ENCODE measurements at regions not wholly inside any gene's neighbourhood (a gene's known extent, or its start where the extent isn't known, plus 50 kb on each side); places are given as distances from the start of the nearest gene placed in this dataset.

DNA sequence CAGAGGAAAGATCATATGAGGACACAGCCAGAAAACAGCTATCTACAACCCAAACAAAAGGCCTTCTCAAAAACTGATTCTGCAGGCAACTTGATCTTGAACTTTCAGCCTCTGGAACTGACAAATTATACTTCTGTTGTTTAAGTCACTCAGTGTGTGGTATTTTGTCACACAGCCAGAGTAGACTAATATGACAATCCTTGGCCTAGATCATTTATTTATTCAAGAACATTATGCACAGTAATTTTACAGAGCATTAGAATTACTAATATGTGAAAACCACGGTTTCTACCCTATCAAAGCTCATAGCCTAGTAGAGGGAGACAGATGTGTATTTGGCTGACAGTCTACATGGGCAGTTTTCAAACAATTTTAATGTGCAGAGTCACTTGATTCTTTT, 167.8 kb upstream of the PCDH18 start:
- CTCF ChIA-PET: interaction anchor here (0.7 kb wide), 1 partner anchor 354 kb away, joined by 5 read pairs; no protein-coding TSS in a partner anchor
- no peak overlapping the region for H3K27ac Mint-ChIP-seq
- POLR2A ChIA-PET: no interaction called here
- H3K27me3 Mint-ChIP-seq: no peaks in the 10 kb centered on the region
- H3K4me3 Mint-ChIP-seq: no peak overlapping the region
- DNase-seq: no peak
- no peaks in the 10 kb centered on the region for H3K9me3 Mint-ChIP-seq
- no peaks in the 10 kb centered on the region for H3K4me1 Mint-ChIP-seq
- no peaks in the 10 kb centered on the region for H3K36me3 Mint-ChIP-seq (ENCODE audit: low read depth)

GRCh38 chr4:137694138-137694537, 161.8 kb upstream of the PCDH18 start:
- no peak for DNase-seq
- H3K4me1 Mint-ChIP-seq: no peaks in the 10 kb centered on the region
- no peaks in the 10 kb centered on the region for H3K27me3 Mint-ChIP-seq
- POLR2A ChIA-PET: no interaction called here
- H3K36me3 Mint-ChIP-seq (ENCODE audit: low read depth): no peaks in the 10 kb centered on the region
- H3K9me3 Mint-ChIP-seq: no peaks in the 10 kb centered on the region
- CTCF ChIA-PET: no interaction called here
- no peak overlapping the region for H3K27ac Mint-ChIP-seq
- H3K4me3 Mint-ChIP-seq: no peak overlapping the region

GRCh38 chr4:137693641-137694040, 161.3 kb upstream of the PCDH18 start:
- no peak overlapping the region for H3K27ac Mint-ChIP-seq
- H3K4me1 Mint-ChIP-seq: no peaks in the 10 kb centered on the region
- ChIA-PET POLR2A (no interaction called here), CTCF (no interaction called here)
- H3K27me3 Mint-ChIP-seq: no peaks in the 10 kb centered on the region
- H3K4me3 Mint-ChIP-seq: no peak overlapping the region
- no peak for DNase-seq
- no peaks in the 10 kb centered on the region for H3K9me3 Mint-ChIP-seq
- no peaks in the 10 kb centered on the region for H3K36me3 Mint-ChIP-seq (ENCODE audit: low read depth)

DNA sequence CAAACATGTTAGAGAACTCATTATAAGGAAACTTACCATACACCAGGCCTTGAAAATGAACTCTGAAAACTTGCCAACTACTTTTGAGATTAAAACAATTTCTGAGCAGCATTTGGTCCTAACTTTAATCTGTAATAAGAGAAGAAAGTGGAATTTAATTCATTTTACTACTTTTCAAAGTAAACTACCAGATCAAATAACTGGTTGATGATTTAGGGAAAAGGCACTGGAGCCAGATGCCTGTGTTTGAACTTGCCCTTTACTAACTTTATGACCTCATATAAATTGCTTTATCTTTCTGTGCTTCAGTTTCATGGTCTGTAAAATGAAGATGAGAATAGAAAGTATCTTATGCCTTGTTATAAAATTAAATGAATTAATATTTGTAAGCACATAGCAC, 159.9 kb upstream of the PCDH18 start:
- POLR2A ChIA-PET: no interaction called here
- no peak overlapping the region for H3K27ac Mint-ChIP-seq
- H3K4me1 Mint-ChIP-seq: no peaks in the 10 kb centered on the region
- no peaks in the 10 kb centered on the region for H3K9me3 Mint-ChIP-seq
- DNase-seq: no peak
- H3K36me3 Mint-ChIP-seq (ENCODE audit: low read depth): no peaks in the 10 kb centered on the region
- H3K27me3 Mint-ChIP-seq: no peaks in the 10 kb centered on the region
- H3K4me3 Mint-ChIP-seq: no peak overlapping the region
- CTCF ChIA-PET: no interaction called here

DNA sequence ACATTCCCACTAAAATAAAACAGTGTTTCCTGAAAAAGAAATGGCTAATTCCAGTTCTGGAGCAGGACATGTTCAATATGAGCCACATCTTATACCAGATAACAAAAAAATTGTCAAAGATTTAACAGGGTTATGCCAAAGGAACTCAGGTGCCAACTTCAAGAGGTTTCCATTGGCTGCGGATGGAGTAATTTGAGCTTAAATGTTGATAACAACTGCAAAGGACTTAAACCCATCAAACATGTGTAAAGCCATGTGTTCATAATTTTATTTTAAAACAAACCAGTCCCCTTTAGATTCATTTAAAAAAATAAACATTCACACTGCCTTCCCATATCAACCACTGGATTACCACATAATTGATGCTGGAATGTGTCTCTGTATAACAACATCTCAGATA, 156.4 kb upstream of the PCDH18 start:
- Mint-ChIP-seq H3K36me3 (ENCODE audit: low read depth) (no peaks in the 10 kb centered on the region), H3K27me3 (no peaks in the 10 kb centered on the region), H3K27ac (no peak overlapping the region), H3K4me1 (no peaks in the 10 kb centered on the region), H3K9me3 (no peaks in the 10 kb centered on the region), H3K4me3 (no peak overlapping the region)
- no peak for DNase-seq
- CTCF ChIA-PET: no interaction called here
- POLR2A ChIA-PET: no interaction called here

GRCh38 chr4:137685357-137685756, 153.1 kb upstream of the PCDH18 start:
- no peaks in the 10 kb centered on the region for H3K4me1 Mint-ChIP-seq
- CTCF ChIA-PET: no interaction called here
- no peaks in the 10 kb centered on the region for H3K9me3 Mint-ChIP-seq
- no peak for DNase-seq
- H3K4me3 Mint-ChIP-seq: no peak overlapping the region
- H3K27me3 Mint-ChIP-seq: no peaks in the 10 kb centered on the region
- POLR2A ChIA-PET: no interaction called here
- H3K36me3 Mint-ChIP-seq (ENCODE audit: low read depth): no peaks in the 10 kb centered on the region
- no peak overlapping the region for H3K27ac Mint-ChIP-seq

- no peak for DNase-seq
- POLR2A ChIA-PET: no interaction called here
- no peaks in the 10 kb centered on the region for H3K9me3 Mint-ChIP-seq
- H3K27ac Mint-ChIP-seq: no peak overlapping the region
- H3K4me3 Mint-ChIP-seq: no peak overlapping the region
- H3K27me3 Mint-ChIP-seq: no peaks in the 10 kb centered on the region
- CTCF ChIA-PET: no interaction called here
- no peaks in the 10 kb centered on the region for H3K4me1 Mint-ChIP-seq
- H3K36me3 Mint-ChIP-seq (ENCODE audit: low read depth): no peaks in the 10 kb centered on the region
Measured at GRCh38 chr4:137681081-137681480, 148.8 kb upstream of the PCDH18 start.

DNA sequence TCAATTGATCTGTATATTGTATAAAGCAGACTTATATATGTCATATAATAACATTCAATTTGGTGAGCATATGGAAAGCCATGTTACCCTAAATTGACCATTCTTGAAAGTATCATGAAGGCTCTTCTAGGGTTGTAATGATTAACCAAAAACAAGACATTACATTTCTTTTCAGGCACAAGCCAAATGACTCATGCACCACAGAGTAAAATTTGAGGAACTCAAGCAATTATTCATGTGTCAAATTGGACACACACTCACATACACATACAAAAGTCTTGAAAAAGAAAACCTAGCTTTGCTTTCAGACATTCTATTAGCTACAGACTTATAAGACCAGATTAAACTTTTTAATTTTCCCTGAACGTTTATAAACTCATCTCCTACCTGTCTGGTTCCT, 146.5 kb upstream of the PCDH18 start:
- Mint-ChIP-seq H3K4me1 (no peaks in the 10 kb centered on the region), H3K36me3 (ENCODE audit: low read depth) (no peaks in the 10 kb centered on the region), H3K4me3 (no peak overlapping the region), H3K27me3 (no peaks in the 10 kb centered on the region), H3K27ac (no peak overlapping the region), H3K9me3 (peaks cover 2% of the 10 kb centered on the region)
- DNase-seq: no peak
- ChIA-PET POLR2A (no interaction called here), CTCF (no interaction called here)

DNA sequence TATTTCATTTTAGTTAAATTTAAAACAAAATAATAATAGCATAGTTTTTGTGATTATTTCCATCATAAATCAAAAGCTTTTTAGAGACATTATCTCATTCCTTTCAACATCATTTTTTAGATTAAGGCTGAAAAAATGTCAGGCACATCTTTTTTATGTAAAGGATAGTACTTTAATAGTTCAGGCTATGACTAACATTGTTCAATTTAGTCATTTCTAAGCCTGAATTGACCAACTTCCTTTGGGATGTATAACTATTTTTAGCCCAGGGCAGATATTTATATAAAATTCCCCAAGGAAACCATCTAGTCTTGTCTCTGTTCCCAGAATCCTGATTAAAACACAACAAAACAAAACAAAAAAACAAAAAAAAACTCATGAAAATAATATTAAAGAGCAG, 145.6 kb upstream of the PCDH18 start:
- no peaks in the 10 kb centered on the region for H3K27me3 Mint-ChIP-seq
- peaks cover 2% of the 10 kb centered on the region for H3K9me3 Mint-ChIP-seq
- no peak overlapping the region for H3K4me3 Mint-ChIP-seq
- ChIA-PET POLR2A (no interaction called here), CTCF (no interaction called here)
- H3K27ac Mint-ChIP-seq: no peak overlapping the region
- no peaks in the 10 kb centered on the region for H3K36me3 Mint-ChIP-seq (ENCODE audit: low read depth)
- H3K4me1 Mint-ChIP-seq: no peaks in the 10 kb centered on the region
- no peak for DNase-seq

GRCh38 chr4:137676357-137676998, 144.2 kb upstream of the PCDH18 start:
- POLR2A ChIA-PET: no interaction called here
- Mint-ChIP-seq H3K27me3 (no peaks in the 10 kb centered on the region), H3K9me3 (peaks cover 2% of the 10 kb centered on the region), H3K36me3 (ENCODE audit: low read depth) (no peaks in the 10 kb centered on the region), H3K4me1 (no peaks in the 10 kb centered on the region), H3K4me3 (no peak overlapping the region), H3K27ac (no peak overlapping the region)
- CTCF ChIA-PET: no interaction called here
- no peak for DNase-seq

DNA sequence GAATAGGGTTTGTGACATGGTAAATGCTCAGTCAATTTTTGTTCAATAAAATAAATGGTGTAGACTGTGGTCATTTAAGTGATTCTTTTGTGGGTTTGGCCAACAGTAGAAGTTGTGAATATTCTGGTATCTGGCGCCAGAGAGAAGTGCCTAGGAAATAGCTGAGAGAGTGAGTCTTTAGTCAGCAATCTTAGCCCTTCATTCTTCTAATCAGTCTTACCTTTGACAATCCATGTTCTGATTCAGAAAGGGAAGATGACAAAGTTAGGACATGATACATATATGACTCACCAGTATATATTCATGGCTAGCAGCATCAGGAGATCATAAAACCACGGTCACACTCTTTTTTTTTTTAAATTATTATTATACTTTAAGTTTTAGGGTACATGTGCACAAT, 141.8 kb upstream of the PCDH18 start:
- Mint-ChIP-seq H3K27me3 (no peaks in the 10 kb centered on the region), H3K27ac (no peak overlapping the region), H3K36me3 (ENCODE audit: low read depth) (no peaks in the 10 kb centered on the region), H3K9me3 (peaks cover 2% of the 10 kb centered on the region), H3K4me3 (no peak overlapping the region), H3K4me1 (no peaks in the 10 kb centered on the region)
- DNase-seq: no peak
- ChIA-PET POLR2A (no interaction called here), CTCF (no interaction called here)

DNA sequence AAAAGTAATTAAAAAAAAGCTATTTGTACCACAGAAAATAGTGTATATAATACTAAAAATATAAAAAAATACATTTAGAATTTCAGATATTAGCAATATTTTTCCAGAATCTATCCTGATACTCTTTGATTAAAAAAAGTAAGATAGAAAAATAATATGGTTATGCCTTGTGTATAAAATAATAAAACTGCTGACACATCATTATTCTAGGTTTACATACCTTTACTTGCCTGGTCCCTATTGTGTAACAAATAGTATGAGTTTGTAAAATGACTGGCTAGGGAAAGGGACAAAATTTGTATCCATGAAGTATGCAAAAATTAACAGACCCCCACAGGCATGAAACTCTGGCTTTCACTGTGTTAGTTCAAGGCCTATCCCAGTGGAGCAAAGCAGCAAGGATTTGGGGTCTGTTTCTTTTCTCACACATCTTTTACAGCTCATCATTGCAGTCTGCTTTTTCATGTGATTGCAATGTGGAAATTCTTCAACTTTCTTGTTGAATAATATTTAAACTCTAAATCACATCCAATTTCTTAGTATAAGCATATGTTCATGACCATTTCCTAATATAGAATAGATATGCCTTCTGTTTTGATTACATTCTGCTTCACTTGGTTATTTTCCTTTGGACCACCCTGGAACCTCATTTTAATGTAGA, 136.7 kb upstream of the PCDH18 start:
- Mint-ChIP-seq H3K9me3 (peaks cover 2% of the 10 kb centered on the region), H3K36me3 (ENCODE audit: low read depth) (no peaks in the 10 kb centered on the region), H3K27ac (no peak overlapping the region), H3K4me3 (no peak overlapping the region), H3K4me1 (no peaks in the 10 kb centered on the region), H3K27me3 (no peaks in the 10 kb centered on the region)
- ChIA-PET POLR2A (no interaction called here), CTCF (no interaction called here)
- DNase-seq: no peak

DNA sequence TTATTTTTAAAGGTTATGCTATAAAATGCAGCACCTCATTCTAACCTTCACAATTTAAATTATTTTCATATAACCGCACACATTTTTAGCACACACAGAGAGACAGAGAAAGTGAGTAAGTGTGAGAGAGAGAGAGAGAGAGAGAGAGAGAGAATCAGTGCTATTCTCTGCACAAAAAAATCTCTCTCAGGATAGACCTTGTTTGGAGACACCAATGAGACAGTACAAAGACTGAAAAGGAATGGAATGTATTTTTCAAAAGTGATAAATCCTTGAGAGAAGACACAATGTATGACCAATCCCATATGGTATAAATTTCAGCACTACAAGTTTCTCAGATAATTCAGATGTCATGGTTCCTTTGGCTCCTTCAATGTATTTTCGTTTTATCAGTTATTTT, 132.1 kb upstream of the PCDH18 start:
- Mint-ChIP-seq H3K4me1 (no peaks in the 10 kb centered on the region), H3K27ac (no peak overlapping the region), H3K27me3 (no peaks in the 10 kb centered on the region), H3K9me3 (peaks cover 2% of the 10 kb centered on the region), H3K36me3 (ENCODE audit: low read depth) (no peaks in the 10 kb centered on the region), H3K4me3 (no peak overlapping the region)
- ChIA-PET POLR2A (no interaction called here), CTCF (no interaction called here)
- DNase-seq: no peak

DNA sequence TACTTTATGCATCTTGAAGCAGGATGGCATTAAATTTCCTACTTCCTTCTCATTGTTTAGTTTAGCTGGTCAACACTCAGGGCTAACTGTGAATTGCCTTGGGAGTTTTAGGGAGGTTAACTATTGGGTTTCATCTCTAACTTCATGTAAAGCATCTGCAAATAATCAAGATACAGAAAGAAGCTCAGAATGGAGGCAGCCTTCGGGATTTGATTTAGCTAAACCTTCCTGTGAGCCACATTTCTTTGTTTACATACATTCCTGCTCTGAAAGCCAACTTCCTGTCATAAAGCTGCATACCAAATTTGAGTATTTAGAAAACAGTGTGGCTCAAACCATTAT, 131.7 kb upstream of the PCDH18 start:
- ChIA-PET POLR2A (no interaction called here), CTCF (no interaction called here)
- no peak overlapping the region for H3K4me3 Mint-ChIP-seq
- H3K4me1 Mint-ChIP-seq: no peaks in the 10 kb centered on the region
- no peak overlapping the region for H3K27ac Mint-ChIP-seq
- H3K36me3 Mint-ChIP-seq (ENCODE audit: low read depth): no peaks in the 10 kb centered on the region
- H3K27me3 Mint-ChIP-seq: no peaks in the 10 kb centered on the region
- no peak for DNase-seq
- H3K9me3 Mint-ChIP-seq: peaks cover 2% of the 10 kb centered on the region

Data from activated CD4-positive, alpha-beta T cell treated with anti-CD3 and anti-CD28 coated beads, Interleukin-2, amount 10 ng/mL, durations not matched to agents 7 days and 5 days (primary cell).